ENCODE measurements at regions not wholly inside any gene's neighbourhood (a gene's known extent, or its start where the extent isn't known, plus 50 kb on each side); places are given as distances from the start of the nearest gene placed in this dataset.

GRCh38 chr18:25592804-25593360, 240.9 kb upstream of the ZNF521 start:
- TF ChIP-seq CTCF (conservative IDR thresholded peaks at IDR 0.05), result no peak
- TF ChIP-seq ZFX (IDR thresholded peaks at IDR 0.05), result no peak
